ENCODE measurements at regions not wholly inside any gene's neighbourhood (a gene's known extent, or its start where the extent isn't known, plus 50 kb on each side); places are given as distances from the start of the nearest gene placed in this dataset.

DNA sequence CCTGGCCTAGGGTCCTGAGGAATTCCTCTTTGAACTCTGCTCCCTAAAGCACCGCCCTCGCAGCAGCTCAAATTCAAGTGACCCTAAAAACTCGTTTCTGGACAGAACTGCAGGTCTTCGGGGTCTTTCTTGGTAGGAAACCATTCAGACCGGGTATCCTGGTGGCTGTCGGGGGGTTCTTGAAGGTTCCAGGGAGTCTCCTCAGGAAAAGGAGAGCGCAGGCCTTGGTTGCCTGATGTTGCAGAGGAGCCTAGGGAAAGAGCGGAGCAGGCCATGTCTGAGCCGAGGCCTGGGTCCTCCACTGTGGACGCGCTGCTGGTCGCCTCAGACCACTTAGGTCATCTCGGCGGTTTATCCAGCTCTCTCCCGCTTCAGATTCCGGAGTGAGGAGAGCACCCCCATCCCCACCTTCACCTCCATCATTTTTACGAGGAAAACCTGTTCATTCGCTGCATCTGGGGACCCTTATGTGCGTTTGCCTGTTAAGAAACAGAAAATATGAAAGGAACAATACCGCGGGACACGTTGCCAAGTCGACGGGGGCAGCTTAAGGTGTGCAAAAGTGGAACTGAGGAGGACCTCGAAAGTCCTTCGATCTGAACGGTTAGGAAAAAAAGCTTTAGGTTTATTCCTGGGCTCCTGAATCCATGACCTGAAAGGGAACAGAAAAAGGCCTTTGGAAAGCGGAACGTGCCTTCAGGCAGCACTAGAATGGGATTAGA is 299.4 kb downstream of the PARP8 start:
- ATAC-seq, result no peak
- TF ChIP-seq, protein P1, sequence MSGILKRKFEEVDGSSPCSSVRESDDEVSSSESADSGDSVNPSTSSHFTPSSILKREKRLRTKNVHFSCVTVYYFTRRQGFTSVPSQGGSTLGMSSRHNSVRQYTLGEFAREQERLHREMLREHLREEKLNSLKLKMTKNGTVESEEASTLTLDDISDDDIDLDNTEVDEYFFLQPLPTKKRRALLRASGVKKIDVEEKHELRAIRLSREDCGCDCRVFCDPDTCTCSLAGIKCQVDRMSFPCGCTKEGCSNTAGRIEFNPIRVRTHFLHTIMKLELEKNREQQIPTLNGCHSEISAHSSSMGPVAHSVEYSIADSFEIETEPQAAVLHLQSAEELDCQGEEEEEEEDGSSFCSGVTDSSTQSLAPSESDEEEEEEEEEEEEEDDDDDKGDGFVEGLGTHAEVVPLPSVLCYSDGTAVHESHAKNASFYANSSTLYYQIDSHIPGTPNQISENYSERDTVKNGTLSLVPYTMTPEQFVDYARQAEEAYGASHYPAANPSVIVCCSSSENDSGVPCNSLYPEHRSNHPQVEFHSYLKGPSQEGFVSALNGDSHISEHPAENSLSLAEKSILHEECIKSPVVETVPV (CRISPR knock-in tag; IDR thresholded peaks at IDR 0.05), result no peak

DNA sequence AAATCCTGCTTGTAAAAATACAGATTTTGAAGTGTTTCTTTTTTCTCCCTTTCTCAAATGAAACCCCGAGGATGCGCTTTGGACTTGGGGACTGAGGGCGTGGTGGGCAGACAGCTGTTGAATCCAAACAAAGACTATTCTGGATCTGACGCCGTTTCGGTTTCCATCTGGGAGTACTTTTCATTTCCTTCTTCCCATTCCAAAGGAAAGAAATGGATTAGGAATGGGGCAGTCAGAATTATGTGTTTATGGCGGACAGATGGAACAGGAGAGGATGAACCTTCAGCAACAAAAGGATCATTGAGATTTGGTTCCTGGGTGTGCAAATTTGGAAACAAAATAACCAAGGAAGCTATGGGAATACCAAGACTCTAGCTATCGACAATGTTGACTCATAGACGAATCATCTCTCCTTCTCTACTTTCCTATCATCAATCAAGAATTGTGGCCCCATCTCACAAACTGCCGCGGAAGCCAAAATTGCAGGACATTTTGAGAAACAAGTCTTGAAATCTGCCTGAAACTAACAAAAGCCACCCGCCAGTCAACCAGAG is 300.6 kb downstream of the PARP8 start:
- TF ChIP-seq TOX (CRISPR knock-in tag; IDR thresholded peaks at IDR 0.05; ENCODE audit: borderline replicate concordance) (no peak), ISL1 (CRISPR knock-in tag; IDR thresholded peaks at IDR 0.05) (0 out of 2 replicates have a peak, but pooled peaks have one; percentile 10)
- no peak for ATAC-seq

GRCh38 chr5:50967563-50968355 is 301.3 kb downstream of the PARP8 start:
- peak; percentile 35 for ATAC-seq
- no peak for TF ChIP-seq ARNTL (CRISPR knock-in tag; IDR thresholded peaks at IDR 0.05; ENCODE audit: borderline replicate concordance, low read depth)
- TF ChIP-seq ZNF70 (CRISPR knock-in tag; IDR thresholded peaks at IDR 0.05), result no peak
- no peak for TF ChIP-seq ZC3H10 (CRISPR knock-in tag; IDR thresholded peaks at IDR 0.05)
- TF ChIP-seq ZNF565 (CRISPR knock-in tag; conservative IDR thresholded peaks at IDR 0.05; ENCODE audit: low read depth), result no peak
- no peak for TF ChIP-seq ESRRG (CRISPR knock-in tag; IDR thresholded peaks at IDR 0.05)
- TF ChIP-seq, protein P1 (CRISPR knock-in tag; IDR thresholded peaks at IDR 0.05), result no peak
- no peak for TF ChIP-seq TOX (CRISPR knock-in tag; IDR thresholded peaks at IDR 0.05; ENCODE audit: borderline replicate concordance)
- TF ChIP-seq ZFP30 (CRISPR knock-in tag; IDR thresholded peaks at IDR 0.05), result no peak
- TF ChIP-seq ISL1 (CRISPR knock-in tag; IDR thresholded peaks at IDR 0.05), result no peak
- TF ChIP-seq, protein P2, sequence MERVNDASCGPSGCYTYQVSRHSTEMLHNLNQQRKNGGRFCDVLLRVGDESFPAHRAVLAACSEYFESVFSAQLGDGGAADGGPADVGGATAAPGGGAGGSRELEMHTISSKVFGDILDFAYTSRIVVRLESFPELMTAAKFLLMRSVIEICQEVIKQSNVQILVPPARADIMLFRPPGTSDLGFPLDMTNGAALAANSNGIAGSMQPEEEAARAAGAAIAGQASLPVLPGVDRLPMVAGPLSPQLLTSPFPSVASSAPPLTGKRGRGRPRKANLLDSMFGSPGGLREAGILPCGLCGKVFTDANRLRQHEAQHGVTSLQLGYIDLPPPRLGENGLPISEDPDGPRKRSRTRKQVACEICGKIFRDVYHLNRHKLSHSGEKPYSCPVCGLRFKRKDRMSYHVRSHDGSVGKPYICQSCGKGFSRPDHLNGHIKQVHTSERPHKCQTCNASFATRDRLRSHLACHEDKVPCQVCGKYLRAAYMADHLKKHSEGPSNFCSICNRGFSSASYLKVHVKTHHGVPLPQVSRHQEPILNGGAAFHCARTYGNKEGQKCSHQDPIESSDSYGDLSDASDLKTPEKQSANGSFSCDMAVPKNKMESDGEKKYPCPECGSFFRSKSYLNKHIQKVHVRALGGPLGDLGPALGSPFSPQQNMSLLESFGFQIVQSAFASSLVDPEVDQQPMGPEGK (CRISPR knock-in tag; IDR thresholded peaks at IDR 0.05; ENCODE audit: borderline replicate concordance), result no peak
- TF ChIP-seq ZNF8 (CRISPR knock-in tag; IDR thresholded peaks at IDR 0.05), result no peak
- no peak for TF ChIP-seq PPARA (CRISPR knock-in tag; IDR thresholded peaks at IDR 0.05; ENCODE audit: borderline replicate concordance)

- TF ChIP-seq OSR1 (CRISPR knock-in tag; IDR thresholded peaks at IDR 0.05), result no peak
- TF ChIP-seq TCF4 (CRISPR knock-in tag; IDR thresholded peaks at IDR 0.05; ENCODE audit: borderline replicate concordance), result peak; percentile 22; the same call in 1 of the 2 replicates
- no peak for TF ChIP-seq BACH2 (CRISPR knock-in tag; IDR thresholded peaks at IDR 0.05; ENCODE audit: borderline replicate concordance)
- TF ChIP-seq ZFP3 (CRISPR knock-in tag; IDR thresholded peaks at IDR 0.05), result no peak
- ATAC-seq, result peak; percentile 7
Measured at GRCh38 chr5:50968356-50969149, 302.1 kb downstream of the PARP8 start.

GRCh38 chr5:50969151-50970031 is 303.0 kb downstream of the PARP8 start:
- TF ChIP-seq CSDC2 (CRISPR knock-in tag; IDR thresholded peaks at IDR 0.05), result 0 out of 2 replicates have a peak, but pooled peaks have one; percentile 32
- TF ChIP-seq GLIS3 (CRISPR knock-in tag; IDR thresholded peaks at IDR 0.05), result no peak
- peak; percentile 66 for ATAC-seq

Data from SK-N-SH treated with all-trans-retinoic acid at 6 μM for 48 hours (cell line).